ENCODE measurements at regions not wholly inside any gene's neighbourhood (a gene's known extent, or its start where the extent isn't known, plus 50 kb on each side); places are given as distances from the start of the nearest gene placed in this dataset.

DNA sequence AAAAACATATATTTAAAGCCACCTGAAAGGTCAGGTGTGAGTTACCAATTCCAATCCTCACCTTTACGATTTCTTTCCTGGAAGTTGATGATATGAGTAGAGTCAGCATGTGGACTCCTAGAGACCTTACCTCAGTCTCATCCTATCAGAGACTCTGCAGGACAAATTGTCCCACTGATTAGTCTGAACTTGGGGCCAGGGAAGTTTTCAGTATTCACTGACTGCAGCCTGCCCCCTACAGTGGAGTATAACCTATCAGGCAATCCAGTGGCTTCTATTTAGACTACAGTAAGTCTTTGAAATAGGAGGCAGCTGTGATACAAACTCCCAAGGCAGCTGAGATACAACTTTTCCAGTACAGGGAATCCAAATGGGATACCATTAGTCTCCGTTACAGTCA lies 449.4 kb upstream of the CDH10 start:
- TF ChIP-seq, protein P1, sequence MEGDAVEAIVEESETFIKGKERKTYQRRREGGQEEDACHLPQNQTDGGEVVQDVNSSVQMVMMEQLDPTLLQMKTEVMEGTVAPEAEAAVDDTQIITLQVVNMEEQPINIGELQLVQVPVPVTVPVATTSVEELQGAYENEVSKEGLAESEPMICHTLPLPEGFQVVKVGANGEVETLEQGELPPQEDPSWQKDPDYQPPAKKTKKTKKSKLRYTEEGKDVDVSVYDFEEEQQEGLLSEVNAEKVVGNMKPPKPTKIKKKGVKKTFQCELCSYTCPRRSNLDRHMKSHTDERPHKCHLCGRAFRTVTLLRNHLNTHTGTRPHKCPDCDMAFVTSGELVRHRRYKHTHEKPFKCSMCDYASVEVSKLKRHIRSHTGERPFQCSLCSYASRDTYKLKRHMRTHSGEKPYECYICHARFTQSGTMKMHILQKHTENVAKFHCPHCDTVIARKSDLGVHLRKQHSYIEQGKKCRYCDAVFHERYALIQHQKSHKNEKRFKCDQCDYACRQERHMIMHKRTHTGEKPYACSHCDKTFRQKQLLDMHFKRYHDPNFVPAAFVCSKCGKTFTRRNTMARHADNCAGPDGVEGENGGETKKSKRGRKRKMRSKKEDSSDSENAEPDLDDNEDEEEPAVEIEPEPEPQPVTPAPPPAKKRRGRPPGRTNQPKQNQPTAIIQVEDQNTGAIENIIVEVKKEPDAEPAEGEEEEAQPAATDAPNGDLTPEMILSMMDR (IDR thresholded peaks at IDR 0.05 in 8 of 11, conservative IDR thresholded peaks at IDR 0.05 in 3 of 11) = no peak
- TF ChIP-seq POLR2A (IDR thresholded peaks at IDR 0.05) = no peak
